Hepatocyte (in vitro differentiated cells): ENCODE measurements at regions not wholly inside any gene's neighbourhood (a gene's known extent, or its start where the extent isn't known, plus 50 kb on each side); places are given as distances from the start of the nearest gene placed in this dataset.

Source experiments
- DNase-seq: peaks from one replicate; pipeline ENCODE4 v3.0.0-alpha.2; 2016; ENCODE audit warnings: low spot score
- H2AFZ ChIP-seq: fragments of 200-600 bp; sonication (generic); 2 replicates; pipeline ENCODE4 v1.6.0; 2016; ENCODE audit warnings: antibody characterized with exemption, mild to moderate bottlenecking
- H3K27ac ChIP-seq: fragments of 200-600 bp; sonication (generic); 2 replicates; pipeline ENCODE4 v1.5.1; 2016; ENCODE audit warnings: mild to moderate bottlenecking
- H3K27me3 ChIP-seq: fragments of 200-600 bp; sonication (generic); 2 replicates; pipeline ENCODE4 v1.6.1; 2016
- H3K36me3 ChIP-seq: fragments of 200-600 bp; sonication (generic); replicated peaks from 2 replicates; pipeline ENCODE4 v1.5.1; 2016; ENCODE audit warnings: low read depth; ENCODE audit not compliant: insufficient read depth
- H3K4me1 ChIP-seq: fragments of 200-600 bp; sonication (generic); 2 replicates; pipeline ENCODE4 v1.5.1; 2016; ENCODE audit warnings: mild to moderate bottlenecking, moderate library complexity; ENCODE audit not compliant: insufficient read depth
- H3K4me2 ChIP-seq: fragments of 200-600 bp; sonication (generic); 2 replicates; pipeline ENCODE4 v1.6.0; 2016
- H3K4me3 ChIP-seq: fragments of 200-600 bp; sonication (generic); 2 replicates; pipeline ENCODE4 v1.5.1; 2016; ENCODE audit warnings: mild to moderate bottlenecking
- H3K79me2 ChIP-seq: fragments of 200-600 bp; sonication (generic); 2 replicates; pipeline ENCODE4 v1.6.0; 2017; ENCODE audit warnings: mild to moderate bottlenecking
- H3K9me2 ChIP-seq: fragments of 200-600 bp; sonication (generic); replicated peaks from 2 replicates; pipeline ENCODE4 v1.6.0; 2017; ENCODE audit warnings: mild to moderate bottlenecking; ENCODE audit not compliant: insufficient read depth
- H3K9me3 ChIP-seq: fragments of 200-600 bp; sonication (generic); 2 replicates; pipeline ENCODE4 v1.5.1; 2016; ENCODE audit warnings: low read depth, mild to moderate bottlenecking
- H4K20me1 ChIP-seq: fragments of 200-600 bp; sonication (generic); 2 replicates; pipeline ENCODE4 v1.6.0; 2016; ENCODE audit warnings: mild to moderate bottlenecking; ENCODE audit not compliant: insufficient read depth, poor library complexity, severe bottlenecking
- EZH2 ChIP-seq: fragments of 200-600 bp; sonication (generic); IDR thresholded peaks from 2 replicates; pipeline ENCODE4 v1.6.1; 2016; ENCODE audit warnings: antibody characterized with exemption, mild to moderate bottlenecking, borderline replicate concordance
- EZH2phosphoT487 ChIP-seq: fragments of 200-600 bp; sonication (generic); IDR thresholded peaks from one replicate; pipeline ENCODE4 v1.6.1; 2018; ENCODE audit warnings: antibody characterized with exemption, mild to moderate bottlenecking, low read depth, moderate library complexity; ENCODE audit not compliant: unreplicated experiment, severe bottlenecking
- WGBS: methylation state at CpG from one replicate; pipeline ENCODE4 v1.1.6; 2016; ENCODE audit warnings: low lambda C conversion rate; ENCODE audit errors: missing lambda C conversion rate; 5-methylcytosine and 5-hydroxymethylcytosine counted together
- TF ChIP-seq, protein P1 (sequence below): fragments of 200-600 bp; sonication (generic); IDR thresholded peaks from 2 replicates; pipeline ENCODE4 v1.5.1; 2016; ENCODE audit warnings: antibody characterized with exemption, mild to moderate bottlenecking; ENCODE audit not compliant: poor library complexity

DNA sequence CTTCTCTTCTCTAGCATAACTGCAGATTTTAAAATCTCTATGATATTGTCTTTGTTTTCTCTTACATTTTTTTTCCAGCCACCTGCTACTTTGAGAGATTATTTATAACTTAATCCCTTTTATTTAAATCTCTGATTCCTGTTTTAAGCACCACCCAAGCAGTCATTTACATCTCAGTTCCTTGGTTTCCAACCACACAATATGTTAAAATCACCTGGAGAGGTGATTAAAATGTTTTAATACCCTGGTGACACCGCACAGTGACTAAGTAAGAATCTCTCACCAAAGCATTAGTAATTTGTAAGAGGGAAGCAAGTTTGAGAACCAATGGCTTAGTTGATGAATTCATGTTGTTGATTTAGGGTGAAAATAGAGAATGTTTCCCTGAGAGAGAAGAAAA is 849.8 kb downstream of the TMTC2 start:
- no peaks in the 10 kb centered on the region for H3K36me3 ChIP-seq
- H3K27ac ChIP-seq, result no peak overlapping the region
- 84% methylated on average over 1 of the region's 1 CpG for WGBS
- no peak overlapping the region for H3K4me2 ChIP-seq
- H3K79me2 ChIP-seq, result no peaks in the 10 kb centered on the region
- H3K27me3 ChIP-seq, result no peaks in the 10 kb centered on the region
- DNase-seq, result no peak
- no peaks in the 10 kb centered on the region for H3K4me1 ChIP-seq
- no peaks in the 10 kb centered on the region for H4K20me1 ChIP-seq
- no peak overlapping the region for H3K4me3 ChIP-seq
- TF ChIP-seq, protein P1, sequence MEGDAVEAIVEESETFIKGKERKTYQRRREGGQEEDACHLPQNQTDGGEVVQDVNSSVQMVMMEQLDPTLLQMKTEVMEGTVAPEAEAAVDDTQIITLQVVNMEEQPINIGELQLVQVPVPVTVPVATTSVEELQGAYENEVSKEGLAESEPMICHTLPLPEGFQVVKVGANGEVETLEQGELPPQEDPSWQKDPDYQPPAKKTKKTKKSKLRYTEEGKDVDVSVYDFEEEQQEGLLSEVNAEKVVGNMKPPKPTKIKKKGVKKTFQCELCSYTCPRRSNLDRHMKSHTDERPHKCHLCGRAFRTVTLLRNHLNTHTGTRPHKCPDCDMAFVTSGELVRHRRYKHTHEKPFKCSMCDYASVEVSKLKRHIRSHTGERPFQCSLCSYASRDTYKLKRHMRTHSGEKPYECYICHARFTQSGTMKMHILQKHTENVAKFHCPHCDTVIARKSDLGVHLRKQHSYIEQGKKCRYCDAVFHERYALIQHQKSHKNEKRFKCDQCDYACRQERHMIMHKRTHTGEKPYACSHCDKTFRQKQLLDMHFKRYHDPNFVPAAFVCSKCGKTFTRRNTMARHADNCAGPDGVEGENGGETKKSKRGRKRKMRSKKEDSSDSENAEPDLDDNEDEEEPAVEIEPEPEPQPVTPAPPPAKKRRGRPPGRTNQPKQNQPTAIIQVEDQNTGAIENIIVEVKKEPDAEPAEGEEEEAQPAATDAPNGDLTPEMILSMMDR, result no peak
- no peak for TF ChIP-seq EZH2
- no peak for TF ChIP-seq EZH2phosphoT487
- no peak overlapping the region for H2AFZ ChIP-seq
- no peaks in the 10 kb centered on the region for H3K9me3 ChIP-seq
- H3K9me2 ChIP-seq, result no peaks in the 10 kb centered on the region

DNA sequence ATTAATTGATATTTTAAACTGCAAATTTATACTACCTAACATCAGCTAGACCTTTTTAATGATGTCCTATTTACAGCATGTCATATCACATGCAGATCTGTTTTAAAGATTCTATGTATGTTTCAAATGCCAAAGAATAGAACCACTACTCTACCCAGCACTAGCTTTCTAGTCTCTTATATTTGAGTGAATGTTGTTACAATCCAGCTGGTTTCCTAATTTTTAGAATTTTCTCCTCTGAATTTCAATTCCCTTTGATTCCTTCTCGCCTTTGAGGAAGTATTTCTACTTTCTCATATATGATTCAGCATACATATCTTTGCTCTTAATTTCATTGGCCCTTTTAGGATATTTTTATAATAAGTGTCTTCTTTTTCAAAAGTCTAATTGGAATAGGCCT is 841.9 kb downstream of the TMTC2 start:
- Histone ChIP-seq H3K4me3 (no peak overlapping the region), H3K4me1 (no peaks in the 10 kb centered on the region), H2AFZ (no peak overlapping the region), H3K9me2 (no peaks in the 10 kb centered on the region), H3K36me3 (no peaks in the 10 kb centered on the region), H3K27me3 (no peaks in the 10 kb centered on the region), H4K20me1 (no peaks in the 10 kb centered on the region), H3K27ac (no peak overlapping the region), H3K4me2 (no peak overlapping the region), H3K79me2 (no peaks in the 10 kb centered on the region), H3K9me3 (no peaks in the 10 kb centered on the region)
- DNase-seq, result no peak
- TF ChIP-seq, protein P1, result no peak
- TF ChIP-seq EZH2, result no peak
- TF ChIP-seq EZH2phosphoT487, result no peak
- 91% methylated on average over 1 of the region's 1 CpG for WGBS

DNA sequence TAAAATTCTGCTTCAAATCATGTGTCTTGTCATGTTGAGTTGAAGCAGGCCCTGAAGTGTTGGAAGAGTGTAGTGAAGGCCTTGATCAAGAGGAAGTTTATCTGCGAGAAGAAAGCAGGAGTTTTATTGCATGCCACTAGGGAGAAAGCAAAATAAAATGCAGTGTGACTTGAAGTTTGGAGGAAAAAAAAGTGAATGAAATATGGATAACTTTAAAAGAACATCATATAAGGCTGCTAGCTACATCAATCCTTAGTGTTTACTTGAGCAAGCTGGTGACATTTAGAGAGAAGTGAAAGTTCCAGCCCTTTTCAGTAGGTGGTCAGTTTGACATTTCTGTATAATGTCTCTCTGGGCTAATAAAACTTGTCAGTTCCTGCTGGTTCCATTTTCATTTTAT is 841.1 kb downstream of the TMTC2 start:
- Histone ChIP-seq H3K4me1 (no peaks in the 10 kb centered on the region), H3K27me3 (no peaks in the 10 kb centered on the region), H3K27ac (no peak overlapping the region), H3K9me3 (no peaks in the 10 kb centered on the region), H4K20me1 (no peaks in the 10 kb centered on the region), H2AFZ (no peak overlapping the region), H3K36me3 (no peaks in the 10 kb centered on the region), H3K4me2 (no peak overlapping the region), H3K79me2 (no peaks in the 10 kb centered on the region), H3K9me2 (no peaks in the 10 kb centered on the region), H3K4me3 (no peak overlapping the region)
- DNase-seq, result no peak
- TF ChIP-seq EZH2 (no peak), EZH2phosphoT487 (no peak)
- TF ChIP-seq, protein P1, result no peak
- 68% methylated on average over 1 of the region's 1 CpG for WGBS
